Left lung (tissue), 4 donors: ENCODE measurements at regions not wholly inside any gene's neighbourhood (a gene's known extent, or its start where the extent isn't known, plus 50 kb on each side); places are given as distances from the start of the nearest gene placed in this dataset.

Experiments used
- ATAC-seq: fragments of 200-7000 bp; cut with Tn5 transposase; one replicate; pipeline ENCODE4 v1.9.1; 2020; ENCODE audit warnings: moderate library complexity
- DNase-seq, 4 donors: peaks; one replicate each; pipeline ENCODE4 v3.0.0-alpha.2; 2013 to 2020
- H3K27ac ChIP-seq, 2 donors: fragments of 200-600 bp; sonication (generic) in 1 of 2; one replicate each; pipeline versions ENCODE4 v1.5.0 to v1.8.0; 2020 to 2021
- H3K27me3 ChIP-seq, 2 donors: fragments of 200-600 bp; sonication (generic) in 1 of 2; one replicate each; pipeline versions ENCODE4 v1.5.0 to v1.8.0; 2020 to 2021
- H3K36me3 ChIP-seq, 2 donors: fragments of 200-600 bp; sonication (generic) in 1 of 2; one replicate each; pipeline versions ENCODE4 v1.5.0 to v1.8.0; 2020 to 2021
- H3K4me1 ChIP-seq, 2 donors: fragments of 200-600 bp; one replicate each; pipeline ENCODE4 v1.8.0; 2021
- H3K4me3 ChIP-seq, 2 donors: fragments of 200-600 bp; sonication (generic) in 1 of 2; one replicate each; pipeline versions ENCODE4 v1.5.0 to v1.8.0; 2020 to 2021; ENCODE audit warnings: mild to moderate bottlenecking in 1 of 2
- H3K9me3 ChIP-seq, 2 donors: fragments of 200-600 bp; sonication (generic) in 1 of 2; one replicate each; pipeline versions ENCODE4 v1.5.0 to v1.8.0; 2020 to 2021
- intact Hi-C, 2 donors: fragments of 100-400 bp; cut with DNase I; formaldehyde crosslinking; loops; one replicate each; pipeline versions ENCODE4 v1.11.2 to v1.14.2; 2022
- TF ChIP-seq, protein P1 (sequence below), 2 donors: fragments of 200-600 bp; sonication (generic) in 1 of 2; IDR thresholded peaks; one replicate each; pipeline versions ENCODE4 v1.5.0 to v1.8.0; 2021; ENCODE audit warnings: antibody characterized with exemption in 2 of 2
- donor health status: DM: no; HTN: yes; CAD: no.
- donor health status: DM: no; HTN: no; CAD: no.

GRCh38 chr1:182305861-182306260, 85.7 kb downstream of the GLUL start:
- Histone ChIP-seq H3K27ac (no peak overlapping the region), H3K9me3 (no peaks in the 10 kb centered on the region), H3K4me3 (no peak overlapping the region), H3K4me1 (peaks cover 0 to 18% of the 10 kb centered on the region in 2 donors), H3K36me3 (no peaks in the 10 kb centered on the region), H3K27me3 (no peaks in the 10 kb centered on the region)
- ATAC-seq (no peak), DNase-seq (no peak)
- intact Hi-C loops, result no loop called here
- TF ChIP-seq, protein P1, sequence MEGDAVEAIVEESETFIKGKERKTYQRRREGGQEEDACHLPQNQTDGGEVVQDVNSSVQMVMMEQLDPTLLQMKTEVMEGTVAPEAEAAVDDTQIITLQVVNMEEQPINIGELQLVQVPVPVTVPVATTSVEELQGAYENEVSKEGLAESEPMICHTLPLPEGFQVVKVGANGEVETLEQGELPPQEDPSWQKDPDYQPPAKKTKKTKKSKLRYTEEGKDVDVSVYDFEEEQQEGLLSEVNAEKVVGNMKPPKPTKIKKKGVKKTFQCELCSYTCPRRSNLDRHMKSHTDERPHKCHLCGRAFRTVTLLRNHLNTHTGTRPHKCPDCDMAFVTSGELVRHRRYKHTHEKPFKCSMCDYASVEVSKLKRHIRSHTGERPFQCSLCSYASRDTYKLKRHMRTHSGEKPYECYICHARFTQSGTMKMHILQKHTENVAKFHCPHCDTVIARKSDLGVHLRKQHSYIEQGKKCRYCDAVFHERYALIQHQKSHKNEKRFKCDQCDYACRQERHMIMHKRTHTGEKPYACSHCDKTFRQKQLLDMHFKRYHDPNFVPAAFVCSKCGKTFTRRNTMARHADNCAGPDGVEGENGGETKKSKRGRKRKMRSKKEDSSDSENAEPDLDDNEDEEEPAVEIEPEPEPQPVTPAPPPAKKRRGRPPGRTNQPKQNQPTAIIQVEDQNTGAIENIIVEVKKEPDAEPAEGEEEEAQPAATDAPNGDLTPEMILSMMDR (IDR thresholded peaks at IDR 0.05), result no peak

- no peaks in the 10 kb centered on the region for H3K9me3 ChIP-seq
- no peak for ATAC-seq
- no peak overlapping the region for H3K4me3 ChIP-seq
- H3K27me3 ChIP-seq, result no peaks in the 10 kb centered on the region
- peaks cover 0 to 24% of the 10 kb centered on the region in 2 donors for H3K4me1 ChIP-seq
- TF ChIP-seq, protein P1 (IDR thresholded peaks at IDR 0.05), result no peak
- intact Hi-C loops, result no loop called here
- H3K36me3 ChIP-seq, result no peaks in the 10 kb centered on the region
- no peak overlapping the region for H3K27ac ChIP-seq
- DNase-seq, result no peak
These were observed 87.0 kb downstream of the GLUL start for GRCh38 chr1:182304627-182305026.

GRCh38 chr1:182304218-182304617, 87.4 kb downstream of the GLUL start:
- H3K4me3 ChIP-seq, result no peak overlapping the region
- peaks cover 0 to 24% of the 10 kb centered on the region in 2 donors for H3K4me1 ChIP-seq
- DNase-seq (no peak), ATAC-seq (no peak)
- no peaks in the 10 kb centered on the region for H3K9me3 ChIP-seq
- H3K27ac ChIP-seq, result no peak overlapping the region
- TF ChIP-seq, protein P1 (IDR thresholded peaks at IDR 0.05), result no peak
- intact Hi-C loops, result no loop called here
- no peaks in the 10 kb centered on the region for H3K36me3 ChIP-seq
- H3K27me3 ChIP-seq, result no peaks in the 10 kb centered on the region

DNA sequence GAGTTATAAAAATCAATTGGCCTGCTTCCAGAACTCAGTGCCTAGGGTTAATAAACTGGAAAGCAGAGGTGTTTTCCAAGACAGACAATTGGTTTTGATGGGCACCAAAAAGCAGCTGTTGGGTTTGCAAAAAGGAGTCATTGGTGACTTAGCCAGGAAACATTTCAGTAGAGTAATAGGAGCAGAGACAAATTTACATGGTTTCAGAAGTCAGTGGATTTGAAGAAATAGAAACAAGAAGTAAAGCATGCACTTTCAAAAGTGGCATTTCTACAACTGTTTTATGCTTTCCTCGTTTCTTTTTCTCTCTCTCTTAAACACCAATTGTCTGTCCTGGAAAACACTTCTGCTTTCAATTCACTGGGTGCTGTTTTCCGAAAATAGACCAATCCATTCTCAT, 87.8 kb downstream of the GLUL start:
- H3K27me3 ChIP-seq, result no peaks in the 10 kb centered on the region
- no peak for ATAC-seq
- peaks cover 0 to 24% of the 10 kb centered on the region in 2 donors for H3K4me1 ChIP-seq
- no peak overlapping the region for H3K4me3 ChIP-seq
- intact Hi-C loops, result no loop called here
- no peak overlapping the region for H3K27ac ChIP-seq
- TF ChIP-seq, protein P1 (IDR thresholded peaks at IDR 0.05), result no peak
- H3K36me3 ChIP-seq, result no peaks in the 10 kb centered on the region
- H3K9me3 ChIP-seq, result no peaks in the 10 kb centered on the region
- no peak for DNase-seq

DNA sequence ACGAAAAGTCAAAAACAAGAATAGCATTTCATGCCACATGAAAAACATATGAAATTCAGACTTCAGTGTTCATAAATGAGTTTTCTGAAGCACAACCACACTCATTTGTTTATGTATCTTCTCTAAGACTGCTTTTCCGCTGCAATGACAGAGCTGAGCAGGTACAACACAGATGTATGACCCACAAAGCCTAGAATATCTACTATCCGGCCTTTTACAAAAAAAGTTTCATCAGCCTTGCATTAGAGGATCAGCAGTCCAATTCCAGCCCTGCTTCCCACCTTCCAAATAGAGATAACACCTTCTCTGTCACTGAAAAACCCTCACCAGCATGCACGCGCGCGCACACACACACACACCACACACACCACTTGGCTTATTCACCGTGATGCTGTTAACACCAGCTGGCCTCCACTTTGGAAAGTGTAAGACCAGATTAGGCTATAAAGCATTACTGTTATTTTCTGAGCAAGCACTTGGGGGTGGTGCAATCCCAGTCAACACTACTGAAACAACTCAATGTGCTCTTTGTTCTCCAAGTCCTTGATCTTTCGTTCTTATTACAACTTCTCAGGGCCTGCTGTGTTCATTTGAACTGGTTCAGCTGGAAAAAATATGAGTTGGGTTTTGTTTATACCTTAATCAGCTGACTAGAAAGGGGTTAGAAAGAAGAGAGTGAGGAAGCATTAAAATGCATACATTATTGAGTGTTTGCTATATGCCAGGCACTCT, 90.0 kb downstream of the GLUL start:
- Histone ChIP-seq H3K36me3 (no peaks in the 10 kb centered on the region), H3K27ac (no peak overlapping the region), H3K27me3 (no peaks in the 10 kb centered on the region), H3K4me1 (peaks cover 0 to 24% of the 10 kb centered on the region in 2 donors), H3K4me3 (no peak overlapping the region), H3K9me3 (no peaks in the 10 kb centered on the region)
- ATAC-seq (peak; percentile 78), DNase-seq (peak in 2 of 4 donors; percentile 35 to 78)
- intact Hi-C loops, result no loop called here
- TF ChIP-seq, protein P1 (IDR thresholded peaks at IDR 0.05), result no peak
